GM18520 (cell line): ENCODE measurements at regions not wholly inside any gene's neighbourhood (a gene's known extent, or its start where the extent isn't known, plus 50 kb on each side); places are given as distances from the start of the nearest gene placed in this dataset.
A peak's percentile ranks its signal among the peaks of the same experiment; 100 is the strongest.
"Not testable (repeated sequence)": the region's sequence is repeated elsewhere in the genome, so short reads cannot be mapped to it uniquely, and the experiment has no call there.

Experiments
- ATAC-seq: cut with Tn5 transposase; IDR thresholded peaks from one replicate; pipeline ENCODE4 v1.9.1; 2021; ENCODE audit not compliant: unreplicated experiment

DNA sequence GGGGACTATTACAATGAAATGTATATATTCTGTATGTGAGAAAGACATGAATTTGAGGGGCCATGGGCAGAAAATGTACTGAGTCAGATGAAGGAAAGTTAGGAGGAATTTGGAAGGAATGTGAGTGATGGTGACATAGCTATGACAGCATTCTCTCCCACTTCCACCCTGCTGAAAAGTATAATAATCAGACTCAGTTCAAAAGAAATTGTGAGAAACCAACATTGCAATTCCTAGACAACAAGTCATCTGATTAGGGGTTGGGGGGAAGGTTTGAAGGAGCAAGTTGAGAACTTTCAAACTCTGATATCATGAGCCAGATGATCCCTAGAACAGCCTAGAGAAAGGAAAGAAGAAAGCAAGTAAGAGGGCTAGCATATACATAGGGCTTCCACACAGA is 370.6 kb downstream of the DMRTA1 start:
- no peak for ATAC-seq

DNA sequence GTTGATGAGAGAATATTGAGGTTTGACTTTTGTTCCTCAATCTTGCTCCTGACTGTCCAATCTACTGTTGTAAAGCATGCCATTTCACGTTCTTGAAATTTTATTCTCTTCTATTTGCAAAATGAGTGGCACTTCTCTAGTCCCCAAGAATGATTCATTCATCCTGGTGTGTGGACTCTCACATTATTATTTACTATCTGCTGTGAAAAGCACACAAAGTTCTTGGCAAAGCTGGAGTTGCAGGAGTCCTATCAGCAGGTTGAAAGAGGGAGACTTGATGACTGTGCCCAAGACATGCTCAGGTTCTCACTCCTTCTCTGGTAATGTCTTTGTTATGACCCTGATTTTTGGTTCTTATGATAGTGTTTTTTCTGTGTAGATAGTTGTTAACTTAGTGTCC is 382.6 kb downstream of the DMRTA1 start:
- ATAC-seq, result no peak

DNA sequence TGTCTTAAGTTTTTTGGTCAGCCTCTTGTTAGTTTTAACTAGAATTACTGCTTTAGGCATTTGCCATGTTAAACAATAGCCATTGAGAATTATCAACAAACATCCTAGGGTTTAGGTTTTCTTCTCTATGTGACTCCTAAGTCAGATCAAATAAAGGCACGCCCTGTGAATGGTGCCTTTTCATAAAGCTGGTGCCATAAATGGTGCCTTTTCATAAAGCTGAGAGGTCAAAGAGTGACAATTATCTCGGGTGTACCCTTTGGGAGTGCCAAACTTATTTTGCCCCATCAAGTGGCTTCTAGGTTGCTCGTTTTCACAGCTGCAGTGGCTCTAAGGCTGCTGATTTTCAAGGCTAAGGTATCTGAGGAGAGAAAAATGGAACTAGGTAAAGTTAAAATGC is 391.6 kb downstream of the DMRTA1 start:
- ATAC-seq, result no peak

DNA sequence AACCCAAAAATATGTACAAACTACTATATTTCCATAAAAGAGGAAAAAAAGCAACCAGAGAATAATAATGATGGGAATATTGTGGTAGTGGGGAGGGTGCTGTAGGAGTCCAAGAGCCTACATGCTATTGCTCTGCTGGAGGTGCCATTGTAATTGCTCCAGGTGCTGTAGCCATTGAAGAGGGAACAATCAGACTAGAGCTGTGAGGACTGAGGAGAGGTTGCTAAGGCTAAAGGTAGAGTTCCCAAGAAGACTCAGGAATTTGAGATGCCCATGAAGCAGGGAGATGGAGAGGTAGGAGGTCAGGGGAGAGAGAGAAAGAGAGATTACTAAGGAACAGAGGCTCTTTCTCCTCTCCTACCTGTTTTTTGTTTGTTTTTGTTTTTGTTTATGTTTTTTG is 394.0 kb downstream of the DMRTA1 start:
- no peak for ATAC-seq

DNA sequence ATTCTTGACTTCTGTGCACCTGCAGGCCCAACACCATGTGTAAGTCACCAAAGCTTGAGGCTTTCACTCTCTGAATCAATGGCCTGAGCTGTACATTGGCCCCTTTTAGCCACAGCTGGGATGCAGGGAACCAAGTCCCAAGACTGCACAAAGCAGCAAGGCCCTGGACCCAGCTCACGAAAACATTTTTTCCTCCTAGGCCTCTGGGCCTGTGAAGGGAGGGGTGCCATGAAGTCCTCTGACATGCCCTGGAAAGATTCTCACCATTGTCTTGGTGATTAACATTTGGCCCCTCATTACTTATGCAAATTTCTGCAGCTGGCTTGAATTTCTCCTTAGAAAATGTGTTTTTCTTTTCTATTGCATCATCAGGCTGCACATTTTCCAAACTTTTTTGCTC is 398.6 kb downstream of the DMRTA1 start:
- not testable (repeated sequence) for ATAC-seq

DNA sequence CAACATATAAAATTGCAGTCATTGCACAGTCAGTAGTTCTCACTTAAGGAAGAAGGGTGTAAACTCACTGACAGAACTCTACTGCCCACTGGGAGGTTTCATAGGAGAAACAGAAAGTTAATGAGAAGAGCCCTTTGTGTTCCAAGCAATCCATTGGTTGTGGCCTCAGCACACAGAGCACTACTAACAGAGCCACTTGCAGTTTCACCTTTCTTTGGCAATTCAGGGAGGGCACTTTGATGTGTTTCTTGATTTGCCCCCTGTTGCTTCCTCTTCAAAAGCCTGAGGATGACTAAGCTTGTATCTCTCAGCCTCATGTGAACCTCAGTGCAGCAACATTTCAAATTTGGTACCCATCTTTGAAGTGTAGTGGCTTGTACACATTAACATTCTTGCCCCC is 409.4 kb downstream of the DMRTA1 start:
- no peak for ATAC-seq

DNA sequence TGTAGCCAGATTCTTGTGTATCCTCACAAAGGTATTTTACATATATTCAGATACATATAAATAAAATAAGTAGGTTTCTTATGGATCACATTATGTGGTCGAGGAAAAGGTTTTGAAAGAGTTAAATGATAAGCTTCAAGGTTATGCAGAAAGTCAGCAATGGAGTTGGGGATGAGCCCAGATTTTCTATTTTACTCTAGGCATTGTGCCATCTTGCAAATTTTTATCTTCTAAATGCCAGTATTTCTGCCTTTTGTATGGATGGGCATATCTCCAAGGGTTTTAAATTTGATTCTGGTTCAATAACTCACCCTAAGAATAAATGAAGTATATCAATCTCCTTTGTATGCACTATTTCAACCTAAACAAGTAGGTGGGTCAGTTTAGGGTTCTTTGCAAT is 410.7 kb downstream of the DMRTA1 start:
- ATAC-seq, result no peak

DNA sequence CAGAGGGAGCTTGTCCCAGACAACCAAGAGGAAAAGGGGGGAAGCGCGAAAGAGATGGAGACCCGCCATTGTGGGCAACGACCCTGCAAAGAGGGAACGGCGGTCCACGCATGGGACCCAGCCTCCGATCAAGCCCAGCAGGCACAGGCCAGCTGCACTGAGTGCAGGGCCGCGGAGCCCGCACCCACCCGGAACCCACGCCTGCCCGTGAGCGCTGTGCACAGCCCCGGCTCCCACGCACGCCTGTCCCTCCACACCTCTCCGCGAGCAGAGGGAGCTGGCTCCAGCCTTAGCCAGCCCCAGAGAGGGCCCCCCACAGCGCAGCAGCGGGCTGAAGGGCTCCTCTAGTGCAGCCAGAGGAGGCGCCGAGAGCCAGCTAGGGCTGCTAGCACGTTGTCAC is 416.5 kb downstream of the DMRTA1 start:
- no peak for ATAC-seq

DNA sequence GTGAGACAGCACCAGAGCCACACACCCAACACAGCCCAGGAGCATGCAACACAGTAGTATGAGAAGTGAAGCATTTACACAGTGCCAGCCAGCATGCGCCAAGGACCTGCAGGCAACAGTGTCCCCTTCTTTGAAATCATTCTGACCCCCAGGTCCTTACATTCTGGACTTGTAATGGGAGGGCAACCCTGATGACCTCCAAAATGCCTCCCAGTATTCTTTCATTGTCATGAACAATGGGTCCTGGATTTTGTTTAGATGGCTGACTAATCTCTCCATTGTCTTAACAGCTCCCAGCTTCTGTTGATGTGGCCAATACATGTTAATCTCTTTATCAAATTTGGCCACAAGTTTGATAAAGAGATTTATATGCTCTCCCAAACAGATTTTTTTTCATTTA is 417.1 kb downstream of the DMRTA1 start:
- ATAC-seq, result no peak

DNA sequence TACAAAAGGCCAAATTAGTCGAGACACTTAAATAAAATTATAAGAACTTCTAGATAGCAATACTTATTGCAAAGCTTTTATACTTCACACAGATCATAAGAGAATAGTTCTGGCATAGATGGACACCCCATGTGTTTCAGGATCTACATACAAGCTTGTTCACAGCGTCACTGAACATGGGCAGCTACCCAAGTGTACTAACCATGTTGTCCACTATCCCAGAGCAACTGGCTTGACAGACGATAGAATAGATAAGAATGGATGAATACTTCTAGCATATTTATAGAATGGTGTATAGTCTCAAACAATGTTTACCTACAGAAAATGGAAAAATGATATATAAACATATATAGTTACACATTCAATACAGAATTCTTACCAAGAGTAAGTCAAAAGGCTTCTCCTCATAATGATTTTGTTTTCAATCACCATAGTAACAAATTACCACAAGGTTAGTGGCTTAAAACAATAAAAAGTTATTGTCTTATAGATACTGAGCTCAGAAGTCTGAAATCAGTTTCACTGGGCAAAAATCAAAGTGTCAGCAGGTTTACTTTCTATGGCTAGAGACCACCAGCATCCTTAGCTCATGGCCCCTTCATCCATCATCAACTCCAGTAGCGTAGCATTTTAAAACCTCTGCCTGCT is 446.7 kb downstream of the DMRTA1 start:
- ATAC-seq, result no peak

DNA sequence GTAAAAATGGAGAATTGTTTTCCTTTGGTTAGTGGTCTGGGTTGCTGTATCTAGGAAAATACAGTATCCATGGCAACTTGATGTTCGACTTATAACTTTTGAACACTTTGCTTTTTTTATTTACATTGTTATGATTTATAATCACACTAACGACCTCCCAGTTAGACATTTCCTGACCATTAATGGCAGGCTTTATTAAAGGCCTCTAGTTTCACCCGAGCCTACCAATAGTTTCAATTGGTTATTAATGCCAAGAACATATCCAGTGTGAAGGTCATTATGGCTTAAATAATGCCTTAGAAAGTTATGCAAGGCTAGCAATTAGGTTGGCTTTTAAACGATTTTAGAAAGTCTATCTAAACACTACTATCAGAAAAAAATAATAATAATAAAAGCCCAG is 452.0 kb downstream of the DMRTA1 start:
- ATAC-seq, result no peak

DNA sequence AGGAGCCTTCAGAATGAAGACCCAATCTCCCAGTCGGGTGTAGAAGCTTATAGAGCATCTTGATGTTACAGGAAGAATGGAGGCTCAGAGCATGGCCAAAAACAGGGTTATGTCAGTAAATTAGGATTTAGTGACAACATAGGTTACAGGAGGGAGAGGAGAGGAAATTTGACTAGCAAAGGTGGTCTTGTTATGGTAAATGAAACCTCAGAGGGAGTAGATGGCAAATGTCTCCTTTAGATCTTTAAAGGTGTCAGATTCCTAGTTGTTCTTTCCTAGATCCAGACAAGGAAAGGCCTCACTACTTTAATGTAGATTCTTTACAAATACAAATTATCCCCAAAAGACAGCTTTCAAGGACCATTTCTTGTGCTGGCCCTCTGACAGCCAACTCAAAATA is 465.0 kb downstream of the DMRTA1 start:
- no peak for ATAC-seq

DNA sequence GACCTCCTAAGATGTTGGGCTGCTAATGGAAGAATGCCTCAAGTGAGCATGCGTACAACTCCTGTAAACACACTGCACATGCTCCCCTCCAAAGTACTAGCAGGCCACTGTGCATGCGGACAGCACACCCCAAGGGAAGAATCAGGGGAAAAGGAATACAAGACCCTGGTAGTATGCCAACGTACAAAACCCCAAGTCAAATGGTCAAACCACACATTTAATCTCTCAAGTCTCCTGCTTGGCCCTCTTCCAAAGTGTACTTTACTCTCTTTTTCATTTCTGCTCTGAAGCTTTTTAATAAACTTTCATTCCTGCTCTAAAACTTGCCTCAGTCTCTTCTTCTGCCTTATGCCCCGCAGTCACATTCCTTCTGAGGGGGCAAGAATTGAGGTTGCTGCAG is 466.4 kb downstream of the DMRTA1 start:
- ATAC-seq, result no peak

DNA sequence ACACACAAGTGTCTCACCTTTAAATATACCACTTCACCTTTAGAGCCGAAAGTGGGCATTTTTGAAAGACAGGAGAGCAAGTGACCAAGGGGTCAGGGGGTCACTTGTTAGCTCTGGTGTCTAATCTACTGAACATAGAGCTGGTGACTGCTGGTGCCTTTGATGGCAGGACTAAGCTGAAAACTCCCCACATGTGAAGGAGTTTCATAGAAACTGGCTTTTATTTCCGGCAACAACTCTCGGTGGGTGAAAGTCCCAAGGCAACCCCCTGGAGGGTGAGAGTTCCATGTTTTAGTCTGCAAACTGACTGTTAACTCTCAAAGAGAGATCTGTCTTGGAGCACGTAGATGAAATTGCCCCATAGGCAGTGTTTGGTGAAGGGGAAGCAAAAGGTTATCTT is 466.9 kb downstream of the DMRTA1 start:
- peak; percentile 50 for ATAC-seq

DNA sequence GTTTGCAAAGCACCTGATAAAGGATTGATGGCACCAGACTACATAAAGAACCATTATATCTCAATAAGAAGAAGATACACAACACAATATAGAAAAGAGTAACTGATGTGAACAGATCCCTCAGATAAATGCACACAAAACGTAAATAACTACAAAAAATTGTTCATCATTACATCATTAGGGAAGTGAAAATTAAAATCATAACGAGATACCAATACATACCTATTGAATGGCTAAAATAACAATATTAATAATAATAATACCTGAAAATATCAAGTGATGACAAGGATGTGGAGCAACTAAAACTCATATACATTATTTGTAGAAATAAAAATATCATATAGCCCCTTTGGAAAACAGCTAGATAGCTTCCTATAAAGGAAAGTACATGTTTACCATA is 469.5 kb downstream of the DMRTA1 start:
- ATAC-seq, result no peak

DNA sequence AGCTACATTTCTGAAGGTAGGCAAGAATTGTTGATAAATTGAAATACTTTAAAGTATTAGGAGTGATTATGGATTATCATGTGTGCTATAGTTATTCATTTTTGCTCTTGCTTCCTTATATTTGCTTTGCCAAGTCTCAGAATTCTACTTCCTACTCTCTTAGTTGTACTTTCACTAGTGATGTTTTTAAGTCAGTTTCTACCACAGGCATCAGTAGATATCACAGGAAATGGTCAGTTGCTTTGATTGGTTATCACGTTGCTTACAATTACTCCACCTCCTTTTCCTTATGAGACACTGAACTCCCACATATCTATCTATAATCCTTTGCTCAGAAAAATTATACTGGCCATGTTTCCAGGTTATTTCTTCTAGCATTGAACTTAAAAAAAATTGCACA is 472.8 kb downstream of the DMRTA1 start:
- ATAC-seq, result no peak

DNA sequence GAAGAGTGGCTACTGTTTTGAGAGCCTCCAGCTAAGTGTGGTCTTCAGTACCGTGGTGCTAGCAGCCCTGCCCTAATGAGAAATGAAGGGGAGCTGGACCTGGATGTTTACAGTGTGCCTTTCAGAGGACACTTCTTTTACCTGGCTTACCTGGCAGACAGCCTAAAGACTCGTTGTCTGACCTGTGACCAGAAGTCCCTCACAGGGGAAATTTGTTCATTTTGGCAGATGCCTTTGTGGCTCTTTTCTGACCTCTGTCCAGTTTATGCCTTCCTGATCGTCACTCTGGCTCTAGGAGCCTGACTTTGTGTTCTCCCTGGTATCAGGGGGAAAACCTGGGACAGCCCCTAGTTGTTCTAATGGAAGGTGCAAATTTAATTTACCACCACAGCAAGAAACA is 475.1 kb downstream of the DMRTA1 start:
- no peak for ATAC-seq

DNA sequence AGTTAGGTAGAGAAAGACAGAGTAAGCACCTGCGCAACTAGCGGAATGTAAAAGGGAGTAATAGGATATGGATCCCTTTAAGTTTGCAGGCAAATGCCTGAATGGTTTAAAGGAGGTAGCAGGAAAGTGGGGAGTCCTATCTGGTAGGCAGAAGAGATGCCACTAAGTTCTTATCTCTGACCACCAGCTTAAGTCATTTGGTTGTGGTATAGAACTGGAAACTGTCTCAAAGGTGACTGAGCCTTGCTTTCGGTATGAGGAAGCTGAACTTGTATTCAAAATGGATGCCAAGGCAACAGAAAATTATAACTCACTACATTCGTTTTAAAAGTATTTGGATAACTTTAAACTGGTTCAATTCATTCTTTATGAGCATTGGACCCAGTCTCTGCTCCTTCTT is 475.6 kb downstream of the DMRTA1 start:
- ATAC-seq, result peak; percentile 56

DNA sequence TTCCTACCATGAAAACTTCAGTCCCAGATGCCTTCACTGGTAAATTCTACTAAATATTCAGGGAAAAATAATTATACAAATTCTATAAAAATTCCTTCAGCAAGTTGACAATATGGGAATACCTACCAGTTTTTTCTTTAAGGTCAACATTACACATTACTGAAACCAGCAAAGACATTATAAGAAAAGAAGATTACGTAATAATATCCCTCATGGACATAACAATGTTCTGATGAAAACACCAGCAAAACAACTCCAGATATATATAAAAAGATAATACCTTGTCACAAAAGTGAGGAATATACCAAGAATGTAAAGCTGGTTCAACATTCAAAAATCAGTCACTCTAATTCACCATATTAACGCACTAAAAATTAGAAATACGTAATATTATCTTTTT is 507.9 kb downstream of the DMRTA1 start:
- no peak for ATAC-seq

DNA sequence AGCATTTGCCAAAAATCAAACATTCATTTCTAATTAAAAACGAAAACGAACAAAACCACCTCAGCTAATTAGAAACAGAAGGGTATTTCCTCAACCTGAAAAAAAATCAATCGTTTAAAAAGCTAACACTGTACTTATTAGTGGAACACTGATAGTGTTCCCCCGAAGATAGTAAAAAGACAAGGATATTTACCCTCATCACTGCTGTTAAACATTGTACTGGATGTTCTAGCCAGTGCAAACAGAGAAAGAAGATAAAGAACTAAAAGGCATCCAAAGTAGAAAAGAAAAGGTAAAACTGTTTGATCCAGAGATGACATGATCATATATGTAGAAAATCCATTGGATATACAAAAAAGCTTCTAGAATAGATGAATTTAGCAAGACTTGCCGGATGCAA is 508.3 kb downstream of the DMRTA1 start:
- ATAC-seq, result no peak

DNA sequence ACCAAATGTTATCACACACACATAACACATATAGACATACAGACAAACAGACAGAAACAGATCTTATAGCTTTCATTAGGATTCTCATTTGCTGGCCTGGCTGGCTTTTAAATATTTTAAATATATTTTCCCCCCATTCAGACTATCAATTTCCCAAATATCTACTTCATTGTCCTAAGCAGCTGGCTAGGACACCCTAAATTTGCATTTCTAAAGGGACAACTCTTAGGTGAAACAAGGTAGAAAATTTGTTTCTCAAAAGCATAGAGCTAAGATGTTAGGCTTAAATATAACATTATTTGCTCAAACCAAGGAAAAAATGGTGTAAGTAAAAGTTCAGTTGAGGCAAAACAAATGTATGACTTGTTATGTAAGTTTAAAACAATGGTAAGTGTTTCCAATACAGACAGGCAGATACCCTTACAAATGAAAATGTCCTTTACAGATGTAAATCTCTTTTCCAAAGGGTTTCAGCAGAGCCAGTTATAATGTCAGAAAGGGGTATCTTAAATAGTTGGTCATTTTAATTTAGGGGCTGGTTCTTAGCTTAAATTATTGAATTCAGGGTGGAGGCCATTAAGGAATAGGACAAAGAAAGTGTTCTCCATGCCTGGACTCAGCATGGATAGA is 522.8 kb downstream of the DMRTA1 start:
- no peak for ATAC-seq

DNA sequence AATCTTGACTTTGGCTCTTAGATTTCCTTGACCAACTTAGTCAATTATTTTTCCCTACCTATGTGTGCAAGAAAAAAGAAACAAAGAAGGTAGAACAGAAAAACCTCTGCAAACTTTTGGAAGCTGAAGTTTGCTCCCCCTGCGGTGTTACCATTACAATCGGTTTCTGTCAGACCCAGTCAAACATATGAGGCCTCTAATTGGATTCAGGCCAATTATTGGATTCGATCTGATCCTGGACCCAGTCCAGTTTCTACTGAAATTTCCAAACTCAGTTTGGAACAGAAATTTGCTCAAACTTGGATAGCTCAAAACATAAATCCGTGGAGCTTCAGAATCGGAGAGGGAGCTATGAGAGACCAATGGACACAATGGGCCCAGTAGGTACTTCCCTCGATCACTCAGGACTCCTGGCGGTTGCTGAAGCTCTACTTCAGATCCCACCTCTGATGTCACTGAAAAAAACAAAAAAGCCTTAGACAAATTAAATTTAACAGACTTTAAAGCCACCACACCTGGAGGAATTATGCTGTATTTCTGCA is 523.9 kb downstream of the DMRTA1 start:
- no peak for ATAC-seq

DNA sequence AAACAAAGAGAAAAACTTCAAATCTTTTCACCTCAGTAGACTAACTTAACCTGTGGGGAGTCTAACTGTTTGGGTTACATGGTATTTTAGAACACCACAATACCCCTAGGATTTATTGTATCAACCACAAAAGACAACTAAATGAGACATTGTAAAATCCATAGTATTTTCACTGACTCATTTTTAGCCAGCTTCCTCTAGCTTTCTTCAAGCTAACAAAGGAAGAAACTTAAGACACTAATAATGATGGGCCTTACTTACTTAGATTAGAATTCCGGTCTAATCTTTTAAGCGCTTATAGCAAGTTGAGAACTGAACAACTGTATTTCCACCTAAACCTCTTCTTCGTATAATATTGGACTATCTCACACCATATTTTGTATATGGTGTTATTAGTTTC is 529.3 kb downstream of the DMRTA1 start:
- ATAC-seq, result no peak
